ENCODE measurements at regions not wholly inside any gene's neighbourhood (a gene's known extent, or its start where the extent isn't known, plus 50 kb on each side); places are given as distances from the start of the nearest gene placed in this dataset.

DNA sequence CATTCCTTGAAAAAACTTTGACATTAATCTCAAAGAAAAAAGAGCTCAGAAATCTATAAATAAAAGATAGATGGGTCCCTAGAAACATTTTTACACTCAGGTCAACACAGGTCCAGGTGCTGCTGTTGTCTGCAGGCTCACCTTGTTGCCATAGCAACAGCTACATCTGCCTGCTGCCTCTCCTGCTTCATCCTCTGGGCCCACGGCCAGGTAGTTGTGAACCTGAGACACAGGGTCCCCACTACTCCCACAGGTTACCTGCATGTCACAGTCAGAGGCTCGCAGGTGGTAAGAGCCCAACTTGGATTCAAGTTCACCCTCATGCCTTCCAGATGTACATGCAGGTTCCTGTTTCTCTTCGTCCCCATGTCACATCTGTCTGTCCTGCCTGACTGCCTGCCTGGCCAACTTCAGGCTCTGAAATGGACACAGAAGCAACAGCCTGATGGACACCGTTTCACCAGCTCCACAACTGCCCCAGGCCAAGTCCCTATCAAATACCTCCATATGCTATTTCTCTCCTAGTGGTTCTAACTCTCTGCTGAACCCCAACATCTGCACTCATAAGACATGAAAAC, 88.3 kb upstream of the SALL3 start:
- Mint-ChIP-seq H3K4me3 (no peak overlapping the region), H3K27ac (no peak overlapping the region), H3K36me3 (ENCODE audit: insufficient read depth in 2 of 2) (peaks cover 11 to 12% of the 10 kb centered on the region in 2 donors), H3K27me3 (ENCODE audit: low read depth) (no peaks in the 10 kb centered on the region), H3K9me3 (peaks cover 19 to 21% of the 10 kb centered on the region in 2 donors), H3K4me1 (ENCODE audit: low read depth) (no peaks in the 10 kb centered on the region)
- ATAC-seq (replicated peaks in 1 of 2): no peak
- no peak for DNase-seq

DNA sequence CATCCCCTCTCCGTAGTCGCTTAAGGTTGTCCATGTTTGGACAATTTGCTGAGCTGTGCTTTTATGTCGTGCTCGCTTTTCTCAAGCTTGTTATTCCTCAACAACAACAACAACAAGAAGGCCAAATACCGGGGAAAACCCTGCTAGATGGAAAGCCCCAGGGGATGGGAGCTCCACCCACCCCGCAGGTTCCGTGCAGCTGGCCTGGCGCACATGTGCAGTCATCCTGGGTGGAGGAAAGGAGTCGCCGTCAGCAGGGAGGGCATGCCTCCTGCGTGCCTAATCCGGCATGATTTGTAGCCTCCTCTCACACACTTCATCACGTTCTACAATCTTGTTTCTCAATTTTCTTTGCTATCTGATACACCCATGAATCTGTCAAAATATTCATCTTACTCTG, 87.4 kb upstream of the SALL3 start:
- H3K4me1 Mint-ChIP-seq (ENCODE audit: low read depth): no peaks in the 10 kb centered on the region
- no peak overlapping the region for H3K27ac Mint-ChIP-seq
- H3K9me3 Mint-ChIP-seq: peaks cover 11 to 17% of the 10 kb centered on the region in 2 donors
- DNase-seq (no peak), ATAC-seq (replicated peaks in 1 of 2) (no peak)
- no peak overlapping the region for H3K4me3 Mint-ChIP-seq
- H3K36me3 Mint-ChIP-seq (ENCODE audit: insufficient read depth in 2 of 2): peaks cover 7 to 12% of the 10 kb centered on the region in 2 donors
- no peaks in the 10 kb centered on the region for H3K27me3 Mint-ChIP-seq (ENCODE audit: low read depth)

DNA sequence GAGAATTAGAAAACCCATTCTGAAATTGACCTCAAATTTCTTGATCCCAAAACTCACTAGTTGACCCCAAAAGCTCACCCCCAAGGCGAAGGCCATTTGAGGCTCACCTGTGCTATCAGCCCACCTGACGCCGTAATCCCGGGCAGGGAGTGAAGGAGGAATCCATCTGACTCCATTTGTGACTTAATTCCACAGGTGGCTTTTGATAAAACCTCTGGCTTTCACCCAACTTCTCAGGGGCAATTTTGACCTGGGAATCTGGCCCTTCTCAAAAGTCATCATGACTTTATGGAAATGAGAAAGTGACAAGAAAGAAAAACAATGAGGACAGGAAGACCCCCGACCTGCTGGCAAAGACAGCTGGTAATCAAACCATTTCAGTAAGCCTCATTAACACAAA, 86.9 kb upstream of the SALL3 start:
- ATAC-seq (replicated peaks in 1 of 2): no peak
- Mint-ChIP-seq H3K36me3 (ENCODE audit: insufficient read depth in 2 of 2) (peaks cover 7 to 12% of the 10 kb centered on the region in 2 donors), H3K27ac (no peak overlapping the region), H3K4me1 (ENCODE audit: low read depth) (no peaks in the 10 kb centered on the region), H3K4me3 (no peak overlapping the region), H3K27me3 (ENCODE audit: low read depth) (no peaks in the 10 kb centered on the region), H3K9me3 (peaks cover 8 to 12% of the 10 kb centered on the region in 2 donors)
- no peak for DNase-seq

DNA sequence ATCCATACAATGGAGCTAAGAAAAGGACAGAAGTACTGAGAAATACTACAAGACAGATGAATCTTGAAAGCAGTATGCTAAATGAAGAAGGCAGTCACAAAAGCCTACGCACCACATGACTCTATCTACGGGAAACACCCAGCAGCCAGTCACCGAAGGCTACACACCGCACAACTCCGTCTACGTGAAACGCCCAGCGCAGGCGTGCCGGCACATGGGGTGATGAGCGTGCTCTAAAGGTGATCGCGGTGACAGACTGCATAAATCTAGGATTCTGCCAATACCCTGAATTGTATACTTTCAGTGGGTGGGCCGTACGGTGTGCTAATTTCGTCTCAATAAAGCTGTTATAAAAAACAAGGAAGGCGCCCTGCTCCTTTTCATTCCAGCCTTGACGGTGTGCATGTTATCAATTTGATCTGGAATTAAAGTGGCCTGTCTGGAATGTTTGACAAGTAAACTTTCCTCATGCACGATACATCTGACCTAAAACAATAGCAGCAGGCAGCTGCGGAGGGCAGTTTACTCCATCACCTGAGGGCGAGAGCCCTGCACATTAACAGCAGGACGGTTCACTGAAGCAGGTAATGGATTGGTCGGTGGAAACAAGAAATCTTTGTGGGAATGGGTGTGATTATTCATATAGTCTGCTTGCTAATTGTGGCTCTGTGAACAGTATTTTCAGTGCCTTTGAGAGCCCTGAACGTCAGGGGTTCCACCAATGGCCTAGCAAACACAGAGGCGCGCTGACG, 86.2 kb upstream of the SALL3 start:
- H3K4me3 Mint-ChIP-seq: no peak overlapping the region
- H3K4me1 Mint-ChIP-seq (ENCODE audit: low read depth): no peaks in the 10 kb centered on the region
- no peak overlapping the region for H3K27ac Mint-ChIP-seq
- peaks cover 5 to 8% of the 10 kb centered on the region in 2 donors for H3K9me3 Mint-ChIP-seq
- H3K36me3 Mint-ChIP-seq (ENCODE audit: insufficient read depth in 2 of 2): peaks cover 7 to 9% of the 10 kb centered on the region in 2 donors
- no peak for DNase-seq
- no peaks in the 10 kb centered on the region for H3K27me3 Mint-ChIP-seq (ENCODE audit: low read depth)
- ATAC-seq (replicated peaks in 1 of 2): no peak

DNA sequence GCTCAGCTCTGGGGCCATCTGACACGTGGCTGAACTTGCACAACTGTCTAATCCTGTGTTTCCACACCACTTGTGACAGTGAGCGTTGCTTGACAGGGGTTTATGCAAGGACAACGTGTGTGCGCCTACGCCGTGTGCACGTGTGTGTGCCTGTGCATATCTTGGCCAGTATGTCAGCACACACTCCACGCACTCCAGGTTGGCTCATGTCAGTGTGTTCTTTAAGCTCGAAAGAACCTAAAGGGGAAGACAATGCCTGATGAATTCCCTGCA, 85.6 kb upstream of the SALL3 start:
- H3K9me3 Mint-ChIP-seq: peaks cover 2 to 4% of the 10 kb centered on the region in 2 donors
- H3K27ac Mint-ChIP-seq: no peak overlapping the region
- no peak overlapping the region for H3K4me3 Mint-ChIP-seq
- DNase-seq (no peak), ATAC-seq (replicated peaks in 1 of 2) (no peak)
- peaks cover 3 to 5% of the 10 kb centered on the region in 2 donors for H3K36me3 Mint-ChIP-seq (ENCODE audit: insufficient read depth in 2 of 2)
- H3K27me3 Mint-ChIP-seq (ENCODE audit: low read depth): no peaks in the 10 kb centered on the region
- no peaks in the 10 kb centered on the region for H3K4me1 Mint-ChIP-seq (ENCODE audit: low read depth)

DNA sequence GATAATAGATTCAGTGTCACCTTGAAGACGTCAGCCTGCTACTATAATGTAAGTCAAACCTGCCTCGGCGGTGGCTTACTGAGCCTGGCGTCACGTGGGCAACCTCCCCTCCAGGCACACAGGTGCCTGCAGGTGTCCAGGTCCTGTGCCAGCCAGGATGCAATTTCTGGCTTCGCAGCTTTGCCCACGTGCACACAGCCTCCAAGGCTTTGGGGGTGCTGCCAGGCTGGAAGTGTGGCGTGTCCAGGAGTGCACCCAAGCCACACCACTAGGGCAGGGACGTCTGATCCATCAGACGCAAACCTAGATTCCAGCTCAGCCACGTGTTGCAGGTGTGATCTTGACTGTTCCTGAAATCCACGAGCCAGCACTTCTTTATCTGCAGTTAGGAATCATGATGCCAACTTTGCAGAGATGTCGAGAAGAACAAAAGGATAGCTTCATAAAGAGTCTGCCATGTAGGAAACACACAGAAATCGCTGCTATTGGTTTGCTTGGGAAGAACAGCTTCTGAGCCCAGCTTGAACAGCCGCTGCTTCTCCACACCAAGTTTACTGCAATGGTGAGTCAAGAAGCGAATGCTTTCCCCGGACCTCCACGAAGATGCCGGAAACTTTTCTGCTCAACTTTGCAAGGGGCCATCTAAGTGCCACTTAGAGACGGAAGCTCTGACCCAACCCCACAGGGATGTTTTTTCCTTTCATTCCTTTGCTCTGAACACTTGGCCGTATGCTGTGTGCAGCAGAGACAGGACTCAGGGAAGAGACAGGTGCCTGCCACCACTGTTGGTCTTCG, 84.2 kb upstream of the SALL3 start:
- Mint-ChIP-seq H3K4me1 (ENCODE audit: low read depth) (no peaks in the 10 kb centered on the region), H3K9me3 (no peaks in the 10 kb centered on the region), H3K27ac (no peak overlapping the region), H3K4me3 (no peak overlapping the region), H3K27me3 (ENCODE audit: low read depth) (no peaks in the 10 kb centered on the region), H3K36me3 (ENCODE audit: insufficient read depth in 2 of 2) (no peaks in the 10 kb centered on the region)
- no peak for ATAC-seq (replicated peaks in 1 of 2)
- no peak for DNase-seq

DNA sequence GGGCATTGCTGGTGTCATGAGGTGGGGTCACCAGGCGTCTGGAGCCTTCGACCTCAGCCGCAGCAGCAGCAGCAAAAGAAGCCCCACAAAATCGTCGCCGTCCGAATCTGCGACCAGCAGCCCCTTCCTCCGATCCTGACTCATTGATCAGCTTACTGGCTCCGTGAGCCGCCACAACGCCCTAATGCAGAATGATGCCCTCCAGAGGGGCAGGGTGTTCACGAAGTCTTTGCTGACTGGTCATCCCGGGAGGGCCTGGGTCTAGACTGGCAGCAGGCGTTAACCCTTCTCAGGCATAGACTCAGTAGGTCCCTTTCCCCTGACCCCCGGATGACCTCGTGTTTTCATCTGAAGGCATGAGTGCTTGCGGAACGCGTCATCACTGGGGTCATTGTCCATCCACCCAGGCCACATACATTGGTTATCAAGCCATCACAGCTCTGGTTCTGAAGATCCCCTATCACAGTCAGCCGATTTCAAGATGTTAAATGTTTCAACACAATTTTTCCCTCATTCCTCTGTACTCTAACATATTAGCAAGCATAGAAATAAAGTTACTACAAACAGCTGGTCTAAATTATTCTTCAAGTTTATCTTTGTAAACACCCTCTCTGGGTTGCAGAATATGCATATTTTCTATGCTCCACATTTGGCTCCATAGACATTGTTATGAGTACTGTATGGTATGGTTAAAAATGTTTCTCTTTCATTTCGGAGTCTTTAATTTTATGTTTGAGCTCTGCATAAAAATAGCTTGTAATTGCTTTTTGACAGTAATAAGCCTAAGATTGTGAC, 83.3 kb upstream of the SALL3 start:
- ATAC-seq (replicated peaks in 1 of 2) (no peak), DNase-seq (no peak)
- no peaks in the 10 kb centered on the region for H3K4me1 Mint-ChIP-seq (ENCODE audit: low read depth)
- no peak overlapping the region for H3K4me3 Mint-ChIP-seq
- no peaks in the 10 kb centered on the region for H3K36me3 Mint-ChIP-seq (ENCODE audit: insufficient read depth in 2 of 2)
- no peaks in the 10 kb centered on the region for H3K27me3 Mint-ChIP-seq (ENCODE audit: low read depth)
- H3K27ac Mint-ChIP-seq: no peak overlapping the region
- no peaks in the 10 kb centered on the region for H3K9me3 Mint-ChIP-seq

DNA sequence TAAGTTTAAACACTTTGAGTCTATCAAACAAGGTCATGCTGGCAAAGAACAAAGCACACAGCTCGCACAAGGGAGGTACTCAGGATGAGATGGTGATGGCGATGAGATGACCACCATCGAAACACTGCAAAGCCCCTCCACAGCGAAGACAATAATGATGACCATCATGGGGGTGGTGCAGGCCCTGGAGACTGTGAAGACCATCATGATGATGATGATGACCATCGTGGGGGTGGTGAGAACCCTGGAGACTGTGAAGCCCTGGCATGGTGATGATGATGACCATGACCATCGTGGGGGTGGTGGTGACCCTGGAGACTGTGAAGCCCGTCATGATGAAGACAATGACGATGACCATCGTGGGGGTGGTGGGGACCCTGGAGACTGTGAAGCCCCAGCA, 81.6 kb upstream of the SALL3 start:
- ATAC-seq (replicated peaks in 1 of 2): no peak
- H3K27ac Mint-ChIP-seq: no peak overlapping the region
- no peak for DNase-seq
- H3K36me3 Mint-ChIP-seq (ENCODE audit: insufficient read depth in 2 of 2): no peaks in the 10 kb centered on the region
- no peaks in the 10 kb centered on the region for H3K9me3 Mint-ChIP-seq
- no peak overlapping the region for H3K4me3 Mint-ChIP-seq
- H3K27me3 Mint-ChIP-seq (ENCODE audit: low read depth): peaks cover 14% of the 10 kb centered on the region
- H3K4me1 Mint-ChIP-seq (ENCODE audit: low read depth): no peaks in the 10 kb centered on the region

DNA sequence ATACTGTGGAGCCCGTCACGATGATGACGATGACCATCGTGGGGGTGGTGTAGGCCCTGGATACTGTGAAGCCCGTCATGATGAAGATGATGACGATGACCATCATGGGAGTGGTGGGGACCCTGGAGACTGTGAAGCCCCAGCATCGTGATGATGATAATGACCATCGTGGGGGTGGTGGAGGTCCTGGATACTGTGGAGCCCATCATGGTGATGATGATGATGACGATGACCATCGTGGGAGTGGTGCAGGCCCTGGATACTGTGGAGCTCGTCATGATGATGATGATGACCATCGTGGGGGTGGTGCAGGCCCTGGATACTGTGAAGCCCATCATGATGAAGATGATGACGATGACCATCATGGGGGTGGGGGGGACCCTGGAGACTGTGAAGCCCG, 81.0 kb upstream of the SALL3 start:
- H3K27me3 Mint-ChIP-seq (ENCODE audit: low read depth): peaks cover 14% of the 10 kb centered on the region
- no peak overlapping the region for H3K4me3 Mint-ChIP-seq
- ATAC-seq (replicated peaks in 1 of 2) (no peak), DNase-seq (no peak)
- no peak overlapping the region for H3K27ac Mint-ChIP-seq
- no peaks in the 10 kb centered on the region for H3K36me3 Mint-ChIP-seq (ENCODE audit: insufficient read depth in 2 of 2)
- H3K9me3 Mint-ChIP-seq: no peaks in the 10 kb centered on the region
- no peaks in the 10 kb centered on the region for H3K4me1 Mint-ChIP-seq (ENCODE audit: low read depth)

DNA sequence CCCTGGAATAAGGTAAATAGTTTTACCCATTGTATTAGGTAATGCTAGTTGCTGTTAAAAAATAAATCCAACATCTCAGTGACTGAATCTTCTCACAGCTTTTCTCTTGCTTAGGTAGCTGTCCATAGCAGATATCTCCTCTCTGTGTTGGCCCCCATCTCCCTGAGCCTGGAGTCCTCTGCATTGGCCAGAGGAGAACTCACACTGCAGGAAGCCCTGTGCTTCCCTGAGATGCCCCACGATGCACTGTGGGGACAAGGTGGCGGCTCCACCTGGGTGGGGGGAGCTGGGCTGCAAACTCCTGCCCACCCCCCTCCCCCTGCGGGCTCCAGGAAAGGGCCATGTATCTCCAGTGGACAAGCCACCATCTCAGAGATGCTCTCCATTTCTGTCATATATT, 80.4 kb upstream of the SALL3 start:
- Mint-ChIP-seq H3K4me3 (no peak overlapping the region), H3K27me3 (ENCODE audit: low read depth) (peaks cover 14% of the 10 kb centered on the region), H3K4me1 (ENCODE audit: low read depth) (no peaks in the 10 kb centered on the region), H3K9me3 (no peaks in the 10 kb centered on the region), H3K27ac (no peak overlapping the region), H3K36me3 (ENCODE audit: insufficient read depth in 2 of 2) (no peaks in the 10 kb centered on the region)
- no peak for ATAC-seq (replicated peaks in 1 of 2)
- DNase-seq: no peak

DNA sequence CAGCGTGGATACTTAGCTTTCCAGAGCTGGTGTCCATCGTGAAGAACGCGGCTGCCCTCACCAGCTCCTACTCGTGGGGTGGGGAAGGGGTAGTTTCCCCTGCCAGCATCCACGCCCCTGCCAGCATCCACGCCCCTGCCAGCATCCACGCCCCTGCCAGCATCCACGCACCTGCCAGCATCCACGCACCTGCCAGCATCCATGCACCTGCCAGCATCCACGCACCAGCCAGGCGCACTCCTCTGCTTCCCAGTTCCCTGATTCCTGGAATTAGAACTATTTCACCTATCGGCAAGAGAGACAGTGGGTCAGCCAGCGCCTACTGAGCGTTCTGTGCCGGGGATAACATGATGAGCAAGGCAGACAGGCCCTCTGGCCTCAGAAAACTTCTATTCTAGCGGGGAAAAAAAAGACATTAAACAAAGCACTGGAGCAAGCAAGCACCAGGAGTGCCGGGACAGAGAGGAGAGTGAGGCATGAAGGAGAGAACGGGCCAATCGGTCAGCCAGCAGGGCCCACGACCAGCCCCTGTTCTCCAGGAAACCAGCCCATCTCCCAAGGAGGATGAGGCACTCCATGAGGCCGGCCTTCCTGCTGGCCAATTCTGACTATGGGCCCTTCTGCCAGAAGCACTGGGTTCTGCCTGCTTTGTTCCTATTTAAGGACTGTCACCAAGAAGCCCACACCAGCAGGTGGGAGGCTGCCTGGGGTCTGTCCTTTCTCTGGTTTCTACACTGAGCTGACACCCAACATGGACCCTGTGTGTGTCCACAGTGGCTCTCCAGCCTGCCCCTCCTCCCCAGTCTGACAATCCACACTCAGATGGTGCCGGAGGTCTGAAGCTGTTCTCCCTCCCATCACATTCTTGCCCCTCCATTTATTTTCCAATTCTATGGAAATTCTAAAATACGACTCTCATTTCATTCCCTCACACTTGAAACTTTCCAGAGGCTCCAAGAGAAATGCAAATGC, 78.4 kb upstream of the SALL3 start:
- Mint-ChIP-seq H3K27ac (no peak overlapping the region), H3K4me3 (no peak overlapping the region), H3K4me1 (ENCODE audit: low read depth) (no peaks in the 10 kb centered on the region), H3K27me3 (ENCODE audit: low read depth) (peaks cover 14% of the 10 kb centered on the region), H3K9me3 (no peaks in the 10 kb centered on the region), H3K36me3 (ENCODE audit: insufficient read depth in 2 of 2) (no peaks in the 10 kb centered on the region)
- no peak for ATAC-seq (replicated peaks in 1 of 2)
- no peak for DNase-seq

Measured in activated T-cell treated with anti-CD3 and anti-CD28 coated beads, Interleukin-2, amount 50 U/mL, for 72 hours (primary cell).